C4-2B (cell line): ENCODE measurements at regions not wholly inside any gene's neighbourhood (a gene's known extent, or its start where the extent isn't known, plus 50 kb on each side); places are given as distances from the start of the nearest gene placed in this dataset.

Source experiments
- ZFX ChIP-seq: fragments of 450-650 bp; IDR thresholded peaks from 2 replicates; pipeline ENCODE4 v1.6.1; 2017
- TF ChIP-seq, protein P1 (sequence below): fragments of 450-650 bp; conservative IDR thresholded peaks from 2 replicates; pipeline ENCODE4 v1.5.1; 2017; ENCODE audit warnings: mild to moderate bottlenecking

GRCh38 chr4:149279331-149279730 lies 536.3 kb downstream of the IQCM start:
- TF ChIP-seq, protein P1, sequence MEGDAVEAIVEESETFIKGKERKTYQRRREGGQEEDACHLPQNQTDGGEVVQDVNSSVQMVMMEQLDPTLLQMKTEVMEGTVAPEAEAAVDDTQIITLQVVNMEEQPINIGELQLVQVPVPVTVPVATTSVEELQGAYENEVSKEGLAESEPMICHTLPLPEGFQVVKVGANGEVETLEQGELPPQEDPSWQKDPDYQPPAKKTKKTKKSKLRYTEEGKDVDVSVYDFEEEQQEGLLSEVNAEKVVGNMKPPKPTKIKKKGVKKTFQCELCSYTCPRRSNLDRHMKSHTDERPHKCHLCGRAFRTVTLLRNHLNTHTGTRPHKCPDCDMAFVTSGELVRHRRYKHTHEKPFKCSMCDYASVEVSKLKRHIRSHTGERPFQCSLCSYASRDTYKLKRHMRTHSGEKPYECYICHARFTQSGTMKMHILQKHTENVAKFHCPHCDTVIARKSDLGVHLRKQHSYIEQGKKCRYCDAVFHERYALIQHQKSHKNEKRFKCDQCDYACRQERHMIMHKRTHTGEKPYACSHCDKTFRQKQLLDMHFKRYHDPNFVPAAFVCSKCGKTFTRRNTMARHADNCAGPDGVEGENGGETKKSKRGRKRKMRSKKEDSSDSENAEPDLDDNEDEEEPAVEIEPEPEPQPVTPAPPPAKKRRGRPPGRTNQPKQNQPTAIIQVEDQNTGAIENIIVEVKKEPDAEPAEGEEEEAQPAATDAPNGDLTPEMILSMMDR, result no peak
- TF ChIP-seq ZFX, result no peak
